ENCODE measurements at regions not wholly inside any gene's neighbourhood (a gene's known extent, or its start where the extent isn't known, plus 50 kb on each side); places are given as distances from the start of the nearest gene placed in this dataset.

DNA sequence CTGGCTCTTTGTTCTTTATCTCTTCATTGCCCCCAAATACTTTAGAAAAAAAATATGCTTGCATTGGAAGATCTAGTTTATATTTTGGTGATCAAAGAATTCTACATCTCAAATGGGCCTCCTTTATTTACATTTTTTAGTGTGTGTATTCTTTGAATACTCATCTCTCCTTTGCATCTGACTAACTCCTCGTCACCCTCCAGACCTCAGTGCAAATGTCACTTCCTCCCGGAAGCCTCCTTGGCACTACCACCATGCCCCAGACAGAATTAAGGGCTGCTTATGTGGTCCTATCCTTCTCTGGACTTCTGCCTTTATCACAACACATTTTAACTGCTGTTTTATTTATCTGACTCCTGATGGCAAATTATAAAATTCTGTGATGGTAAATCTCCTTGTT lies 52.0 kb upstream of the PPP1R3C start:
- Histone ChIP-seq H3K4me1 (ENCODE audit: insufficient read depth, low read length) (peaks cover 3% of the 10 kb centered on the region), H3T11ph (ENCODE audit: low read length) (no peak overlapping the region), H2BK15ac (ENCODE audit: low read depth, low read length) (no peak overlapping the region), H2AK5ac (ENCODE audit: insufficient read length, low read length) (no peak overlapping the region), H3K4ac (ENCODE audit: low read depth, low read length) (no peak overlapping the region), H3K23me2 (ENCODE audit: insufficient read length, low read depth, low read length, poor library complexity, severe bottlenecking) (no peaks in the 10 kb centered on the region), H3K14ac (ENCODE audit: insufficient read depth, low read length) (no peak overlapping the region), H2BK20ac (ENCODE audit: low read depth, low read length, poor library complexity, severe bottlenecking) (no peak overlapping the region), H3K27ac (ENCODE audit: insufficient read length, low read depth, low read length) (no peak overlapping the region), H3K18ac (ENCODE audit: insufficient read length, low read depth, low read length) (no peak overlapping the region), H3K79me2 (ENCODE audit: insufficient read depth, low read length) (no peaks in the 10 kb centered on the region), H4K8ac (replicated peaks; ENCODE audit: insufficient read length, low read depth, low read length) (no peak overlapping the region), H3K23ac (ENCODE audit: insufficient read length, low read depth, low read length) (no peak overlapping the region), H2BK12ac (ENCODE audit: insufficient read length, low read depth, low read length) (no peak overlapping the region), H3K9ac (ENCODE audit: extremely low read depth, insufficient read length, low read length) (no peak overlapping the region), H3K9me3 (ENCODE audit: control insufficient read depth, low read depth, low read length) (no peaks in the 10 kb centered on the region), H2AFZ (ENCODE audit: low read length) (no peak overlapping the region), H3K4me2 (ENCODE audit: insufficient read depth, insufficient read length, low read length) (no peak overlapping the region), H3K79me1 (ENCODE audit: insufficient read depth, low read depth, low read length, poor library complexity, severe bottlenecking) (no peaks in the 10 kb centered on the region), H4K20me1 (ENCODE audit: control insufficient read depth, insufficient read depth, insufficient read length) (no peaks in the 10 kb centered on the region), H3K27me3 (ENCODE audit: insufficient read depth, low read length) (no peaks in the 10 kb centered on the region), H2BK120ac (ENCODE audit: low read depth, low read length, poor library complexity, severe bottlenecking) (no peak overlapping the region), H2BK5ac (ENCODE audit: insufficient read length, low read length) (no peak overlapping the region), H4K91ac (ENCODE audit: insufficient read length, low read depth, low read length) (no peak overlapping the region), H3K56ac (ENCODE audit: insufficient read length, low read depth, low read length) (no peak overlapping the region), H4K5ac (ENCODE audit: insufficient read length, low read depth, low read length) (no peak overlapping the region)
- H3K9me3 Mint-ChIP-seq, result no peaks in the 10 kb centered on the region
- H3K4me1 Mint-ChIP-seq, result peaks cover 34 to 51% of the 10 kb centered on the region in 2 experiments
- no peak overlapping the region for H3K4me3 Mint-ChIP-seq
- H3K36me3 Mint-ChIP-seq (ENCODE audit: insufficient read depth in 1 of 3, low read depth in 3 of 3), result no peaks in the 10 kb centered on the region
- no peak for DNase-seq
- H3K27ac Mint-ChIP-seq, result 0 out of 7 replicates have a peak overlapping the region, but pooled peaks of 1 of the 3 experiments have one; percentile 58
- H3K27me3 Mint-ChIP-seq (ENCODE audit: low read depth), result no peaks in the 10 kb centered on the region
- WGBS (ENCODE audit: extremely low coverage, insufficient read length, low lambda C conversion rate), result no CpG with 5 or more reads among the region's 2 CpGs
- no peak for TF ChIP-seq CTCF (conservative IDR thresholded peaks at IDR 0.05)
